Sciatic nerve (tissue), 2 donors: ENCODE measurements at regions not wholly inside any gene's neighbourhood (a gene's known extent, or its start where the extent isn't known, plus 50 kb on each side); places are given as distances from the start of the nearest gene placed in this dataset.
A peak's percentile ranks its signal among the peaks of the same experiment; 100 is the strongest.

Source experiments
- ATAC-seq: fragments of 200-7000 bp; cut with Tn5 transposase; one replicate; pipeline ENCODE4 v1.9.1; 2020; ENCODE audit warnings: mild to moderate bottlenecking, moderate library complexity
- DNase-seq: peaks from one replicate; pipeline ENCODE4 v3.0.0-alpha.2; 2020; ENCODE audit warnings: low spot score
- intact Hi-C: fragments of 100-400 bp; cut with DNase I; formaldehyde crosslinking; loops from one replicate; pipeline ENCODE4 v1.14.2; 2022
- donor health status: DM: no; HTN: no; CAD: no.
- donor health status: DM: no; HTN: no; CAD: no.

DNA sequence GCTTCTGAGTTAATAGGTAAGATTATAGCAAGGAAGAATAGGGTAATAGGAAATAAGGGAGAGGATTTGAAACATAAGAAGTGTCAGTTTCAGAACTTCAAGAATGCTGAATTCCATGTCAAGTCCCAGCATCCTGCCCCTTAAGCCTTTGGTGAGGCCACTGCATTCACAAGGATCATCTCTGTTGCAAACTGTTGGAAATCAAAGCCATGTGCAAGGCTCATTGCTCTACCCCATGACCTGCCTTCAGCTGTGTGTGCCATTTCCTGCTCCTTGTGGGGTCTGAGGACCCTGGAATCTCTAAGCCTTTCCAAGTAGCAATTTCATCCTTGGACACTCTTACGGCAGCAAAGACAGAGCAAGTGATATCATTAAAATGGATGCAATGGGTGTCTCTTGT, 203.0 kb downstream of the CDC5L start:
- intact Hi-C loops, result no loop called here

DNA sequence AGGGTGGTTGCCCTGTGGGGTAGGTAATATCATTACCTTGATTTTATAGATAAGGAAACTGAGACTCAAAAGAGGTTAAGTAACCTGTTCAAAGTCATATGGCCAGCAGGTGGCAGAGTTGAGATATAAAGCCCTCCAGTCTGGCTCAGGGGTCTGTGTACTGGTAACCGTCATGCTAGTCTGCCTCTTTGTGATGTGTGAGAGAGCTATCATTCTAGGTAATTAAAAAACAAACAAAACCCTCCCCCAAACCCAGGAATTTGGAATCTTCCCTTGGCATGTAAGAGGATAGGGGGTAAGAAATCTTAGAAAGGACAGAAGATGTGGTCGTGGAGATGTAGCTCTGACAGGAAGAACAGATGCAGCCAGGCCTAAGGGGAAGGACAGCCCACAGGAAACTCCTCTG, 206.0 kb downstream of the CDC5L start:
- DNase-seq (peak; percentile 68), ATAC-seq (peak; percentile 44)
- intact Hi-C loops, result no loop called here

More for the DNA sequence above, 203.0 kb downstream of the CDC5L start:
- no peak for DNase-seq
- no peak for ATAC-seq

DNA sequence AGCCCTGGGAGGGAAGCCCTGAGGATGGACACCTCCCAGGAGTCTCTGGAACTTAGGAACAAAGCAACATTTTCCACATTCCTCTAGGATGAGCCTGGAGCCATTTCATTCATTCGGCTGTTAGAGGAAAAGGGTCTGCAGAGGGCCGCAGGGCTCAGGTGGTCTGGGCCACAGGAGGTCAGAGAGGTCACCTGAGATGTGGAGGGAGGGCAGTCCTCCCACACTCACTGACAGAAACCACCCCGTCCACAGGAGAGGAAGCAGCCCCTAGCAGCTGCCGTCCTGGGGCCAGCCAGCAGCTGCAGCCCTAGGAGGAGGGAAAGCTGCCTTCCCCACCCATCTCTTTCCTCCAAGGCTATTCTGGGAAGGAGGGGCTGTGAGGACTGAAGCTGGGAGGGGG, 207.0 kb downstream of the CDC5L start:
- intact Hi-C loops, result no loop called here
- no peak for ATAC-seq
- no peak for DNase-seq

DNA sequence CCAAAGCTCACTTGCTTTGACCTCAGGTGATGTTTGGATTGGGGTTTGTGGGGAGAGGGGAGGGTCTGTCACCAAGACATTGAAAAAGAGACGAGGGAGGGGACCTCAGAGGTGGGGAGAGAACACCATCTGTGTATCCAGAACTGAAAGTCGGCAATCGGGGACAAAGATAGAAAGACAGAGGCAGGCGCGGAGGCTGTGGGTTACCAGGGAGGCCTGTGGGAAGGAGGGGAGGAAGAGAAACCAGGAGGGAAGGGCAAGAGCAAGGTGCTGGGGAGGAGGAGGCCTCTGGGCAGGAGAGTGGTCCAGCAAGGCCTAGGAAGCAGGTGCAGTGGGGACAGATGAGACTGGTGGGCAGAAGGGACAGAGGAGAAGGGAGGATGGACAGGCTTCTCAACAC, 211.2 kb downstream of the CDC5L start:
- intact Hi-C loops, result no loop called here
- ATAC-seq (no peak), DNase-seq (no peak)

DNA sequence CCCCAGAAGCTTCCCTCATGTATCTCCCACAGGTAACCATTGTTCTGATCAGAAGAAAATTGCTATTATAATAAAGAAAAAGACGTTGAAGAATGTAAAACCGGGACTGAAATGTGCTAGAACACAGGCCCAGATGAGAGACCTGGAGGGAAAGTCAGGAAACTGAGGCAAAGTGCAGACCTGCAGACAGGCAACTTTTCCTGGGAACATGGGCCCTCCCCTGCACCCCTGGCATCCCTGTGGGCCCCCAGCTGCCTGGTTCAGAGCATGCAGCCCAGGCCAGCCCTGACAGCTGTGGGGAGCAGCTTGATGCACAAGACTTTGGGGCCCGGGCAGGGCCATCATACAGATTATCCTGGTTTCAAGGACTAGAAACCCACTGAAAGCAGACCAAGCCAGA, 212.2 kb downstream of the CDC5L start:
- ATAC-seq, result no peak
- intact Hi-C loops, result no loop called here

DNA sequence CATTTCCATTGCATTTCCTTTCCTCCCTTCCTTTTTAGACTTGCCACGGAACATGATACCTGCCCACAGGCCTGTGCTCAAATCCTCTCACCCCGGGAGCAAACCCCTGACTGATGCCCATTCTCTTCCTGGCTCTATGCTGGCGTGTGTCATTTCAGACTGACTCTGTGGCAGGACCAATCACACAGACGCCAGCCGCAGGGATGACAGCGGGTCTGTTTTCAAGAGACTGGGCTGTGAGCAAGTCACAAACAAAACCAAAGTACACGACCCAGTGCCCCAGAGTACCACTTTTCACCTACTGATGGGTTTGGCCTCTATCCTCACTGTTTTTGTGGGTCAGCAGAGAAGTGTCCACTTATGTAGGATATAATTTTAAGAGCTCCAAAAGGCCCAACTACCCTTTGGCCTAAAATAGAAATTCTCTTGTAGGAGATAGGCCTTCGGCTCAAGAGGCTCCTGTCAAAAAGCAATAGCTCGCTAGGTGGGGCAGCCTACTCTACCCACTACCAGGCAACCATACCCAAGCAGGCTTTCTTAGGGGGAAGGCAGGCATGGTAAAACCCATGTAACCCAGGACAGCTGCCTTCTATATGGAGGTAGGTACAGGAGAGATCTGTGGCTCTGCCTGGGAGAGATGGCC, 215.7 kb downstream of the CDC5L start:
- intact Hi-C loops, result no loop called here
- no peak for ATAC-seq
- no peak for DNase-seq

More for the DNA sequence above, 212.2 kb downstream of the CDC5L start:
- DNase-seq, result no peak

DNA sequence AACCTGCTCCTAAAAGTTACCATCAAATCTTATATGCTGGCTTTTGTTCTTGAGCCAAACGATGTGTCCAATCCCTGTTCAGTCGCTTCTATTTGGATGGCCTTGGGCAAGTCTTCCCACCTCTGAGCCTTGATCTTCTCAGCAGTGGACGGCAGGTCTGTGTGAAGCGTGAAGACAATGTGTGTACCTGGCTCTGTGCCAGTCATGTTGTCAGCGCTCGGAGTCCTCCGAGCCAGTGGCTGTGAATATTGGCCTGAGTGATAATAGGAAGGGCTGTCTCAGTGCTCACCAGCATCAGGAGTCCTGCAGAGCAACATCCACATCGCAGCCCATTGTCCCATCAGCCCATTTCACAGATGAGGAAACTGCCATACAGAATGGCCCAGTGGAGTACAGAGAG, 219.0 kb downstream of the CDC5L start:
- DNase-seq (no peak), ATAC-seq (peak; percentile 51)
- intact Hi-C loops, result no loop called here

DNA sequence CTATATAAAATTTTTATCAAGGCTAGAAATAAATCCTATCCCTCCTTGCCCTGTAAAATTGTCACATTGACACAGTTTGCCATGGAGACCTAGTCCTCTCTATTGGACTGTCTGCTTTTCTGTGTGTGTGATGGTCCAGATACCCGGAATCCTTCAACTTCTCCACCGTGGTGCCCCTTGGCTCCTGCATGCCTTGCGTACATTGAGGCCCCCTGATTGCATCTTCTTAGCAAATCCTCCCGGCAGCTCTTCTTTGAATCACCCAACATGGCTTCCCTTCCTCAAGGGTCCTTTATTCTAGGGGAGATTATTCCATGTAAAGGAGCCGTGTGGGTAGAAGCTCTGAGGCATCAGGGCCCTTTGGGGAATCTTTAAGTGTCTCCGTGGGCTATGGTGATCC, 219.5 kb downstream of the CDC5L start:
- ATAC-seq (no peak), DNase-seq (no peak)
- intact Hi-C loops, result no loop called here

DNA sequence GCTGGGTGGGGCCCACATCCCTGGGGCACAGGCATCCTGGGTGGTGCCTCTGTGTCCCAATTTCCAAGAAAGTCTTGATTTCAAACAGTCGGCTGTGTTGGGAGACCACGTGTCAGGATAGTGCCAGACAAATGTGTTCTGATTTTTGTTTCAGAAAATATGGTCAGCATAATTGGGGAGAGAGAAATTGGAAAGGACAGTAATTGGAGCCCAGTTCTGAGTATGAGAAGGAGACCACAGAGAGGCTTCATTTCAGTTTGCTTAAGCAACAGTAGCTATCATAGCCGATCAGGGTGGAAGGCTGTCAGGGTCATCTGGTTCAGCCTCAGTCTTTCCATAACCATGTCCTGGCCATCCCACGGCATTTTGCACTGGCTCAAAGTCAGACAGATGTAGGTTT, 220.7 kb downstream of the CDC5L start:
- no peak for ATAC-seq
- intact Hi-C loops, result no loop called here
- no peak for DNase-seq

DNA sequence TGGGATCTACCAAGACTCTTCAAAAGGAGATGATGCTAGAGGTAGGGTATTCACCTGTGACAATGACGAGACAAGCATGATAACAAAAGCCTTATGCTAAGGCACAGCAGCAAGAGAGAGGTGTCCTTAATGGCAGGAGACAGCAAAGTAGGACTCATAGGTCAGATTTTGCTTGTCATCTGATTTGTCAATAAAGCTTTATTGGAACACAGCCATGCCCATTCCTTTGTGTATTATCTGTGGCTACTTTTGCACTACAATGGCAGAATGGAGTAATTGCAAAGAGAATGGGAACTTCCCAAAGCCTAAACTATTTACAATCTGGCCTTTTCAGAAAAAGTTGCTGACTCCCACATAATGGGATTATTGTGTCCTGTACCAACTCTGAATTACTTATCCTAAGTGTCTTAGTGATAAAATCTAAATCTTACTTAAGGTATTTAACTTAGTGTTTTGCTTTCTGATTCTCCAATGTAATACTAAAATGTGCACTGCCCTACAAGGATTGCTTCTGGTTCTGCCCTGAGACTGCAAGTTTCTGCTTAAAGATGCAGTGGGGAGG, 221.6 kb downstream of the CDC5L start:
- DNase-seq (no peak), ATAC-seq (no peak)
- intact Hi-C loops, result no loop called here

DNA sequence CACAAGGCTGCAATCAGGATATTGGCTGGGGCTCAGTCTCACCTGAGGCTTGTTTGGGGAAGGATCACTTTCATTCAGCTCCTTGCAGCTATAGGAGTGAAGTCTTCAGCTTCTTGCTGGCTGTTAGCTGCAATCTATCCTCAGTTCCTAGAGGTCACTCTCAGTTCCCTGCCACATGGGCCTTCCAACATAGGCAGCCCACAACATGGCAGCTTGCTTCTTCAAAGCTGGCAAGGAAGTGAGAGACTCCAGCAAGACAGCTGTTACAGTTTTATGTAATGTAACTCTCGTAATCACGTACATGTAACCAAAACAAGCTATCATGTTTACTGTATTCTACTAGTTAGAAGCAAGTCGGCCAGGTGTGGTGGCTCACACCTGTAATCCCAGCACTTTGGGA, 226.9 kb downstream of the CDC5L start:
- no peak for ATAC-seq
- intact Hi-C loops, result no loop called here
- DNase-seq, result no peak

DNA sequence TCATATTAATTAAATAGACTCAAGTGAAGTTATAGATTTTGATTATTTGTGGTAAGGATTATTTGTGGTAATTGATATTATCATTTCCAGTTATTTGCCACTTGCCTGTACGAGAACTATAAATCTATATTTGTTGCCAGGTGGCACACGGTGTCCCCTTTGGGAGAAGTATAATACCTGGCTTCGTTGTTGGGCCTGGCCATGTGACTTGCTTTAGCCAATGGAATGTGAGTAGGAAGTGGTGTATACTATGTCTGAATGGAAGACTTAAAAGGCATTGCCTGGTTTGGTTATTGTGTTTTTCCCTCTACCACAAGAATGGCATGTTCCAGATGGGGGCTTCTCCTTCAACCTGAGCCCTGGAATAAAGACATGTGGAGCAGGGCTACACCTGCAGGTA, 228.1 kb downstream of the CDC5L start:
- ATAC-seq (no peak), DNase-seq (no peak)
- intact Hi-C loops, result no loop called here

DNA sequence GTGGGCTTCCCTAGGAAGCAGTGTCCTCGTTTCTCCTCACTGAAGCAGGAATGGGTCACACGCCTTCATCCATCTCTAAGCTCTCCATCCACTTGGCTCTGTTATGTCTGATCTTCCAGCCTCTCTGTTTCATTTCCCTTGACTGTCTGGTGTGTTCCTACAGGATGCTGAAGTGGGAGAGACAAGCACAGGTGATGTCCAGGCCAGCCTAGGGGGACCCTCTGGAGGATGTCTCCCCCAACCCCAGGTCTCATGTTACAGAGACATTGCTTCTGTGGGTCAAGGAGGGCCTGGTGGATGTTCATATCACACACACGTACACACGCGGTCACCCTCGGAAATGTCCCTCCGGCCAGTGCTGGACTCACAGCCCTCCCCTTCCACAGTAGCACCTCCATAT, 229.9 kb downstream of the CDC5L start:
- no peak for DNase-seq
- ATAC-seq, result no peak
- intact Hi-C loops, result no loop called here

DNA sequence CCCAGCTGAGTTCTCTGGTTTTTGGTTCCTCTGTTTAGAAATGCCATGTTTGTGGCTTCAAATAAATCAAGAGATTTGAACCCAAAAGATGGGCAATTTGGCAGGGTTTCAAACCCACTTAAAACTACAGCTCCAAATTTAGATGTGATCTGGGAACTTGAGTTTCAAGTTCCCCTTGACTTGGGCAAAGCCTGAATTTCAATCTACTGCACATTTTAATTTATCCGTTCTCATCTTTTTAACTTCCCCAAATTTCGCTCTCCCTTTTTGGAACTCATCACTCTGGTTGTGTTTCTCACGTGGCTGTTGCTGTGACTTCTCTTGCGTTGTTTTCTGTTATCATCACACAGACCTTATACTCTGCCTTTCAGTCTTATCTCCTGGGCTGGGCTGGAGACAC, 230.9 kb downstream of the CDC5L start:
- ATAC-seq (peak; percentile 36), DNase-seq (no peak)
- intact Hi-C loops, result no loop called here

DNA sequence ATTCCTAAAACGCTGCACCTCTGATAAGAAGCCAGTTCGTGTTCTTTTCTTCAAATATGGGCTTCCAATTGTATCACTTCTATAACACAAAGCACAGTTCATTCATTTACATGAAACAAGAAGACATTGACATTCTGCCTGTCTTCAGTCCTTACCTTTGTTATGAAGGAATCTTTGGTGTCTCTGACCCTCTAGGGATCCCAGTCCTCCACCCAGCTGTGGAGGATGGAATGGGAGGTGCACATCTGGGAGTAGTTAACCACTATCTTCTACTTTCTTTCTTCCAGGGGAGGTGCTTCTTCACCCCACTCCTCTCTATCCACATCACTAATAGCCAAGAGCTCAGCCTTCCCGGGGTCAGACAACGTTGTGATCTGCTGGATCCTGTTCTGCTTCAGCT, 233.4 kb downstream of the CDC5L start:
- DNase-seq (no peak), ATAC-seq (no peak)
- intact Hi-C loops, result no loop called here

DNA sequence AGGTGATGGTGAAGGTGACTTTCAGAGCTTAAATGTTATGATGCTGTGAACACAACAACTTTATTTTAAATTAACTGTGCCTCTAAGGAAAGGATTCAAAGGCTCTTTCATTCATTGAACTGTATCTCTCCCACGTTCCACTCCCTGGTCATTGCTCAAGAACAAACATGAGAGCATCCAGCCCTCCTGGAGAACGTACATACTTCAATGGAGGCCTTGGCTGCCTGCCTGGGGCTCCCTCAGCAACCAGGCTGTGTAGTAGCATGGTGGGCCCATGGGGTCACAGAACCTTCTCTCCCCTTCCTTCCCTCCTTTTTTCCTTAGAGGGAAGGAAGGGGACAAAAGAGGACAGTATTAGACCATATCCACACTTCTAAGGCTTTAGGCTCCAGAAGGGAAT, 234.3 kb downstream of the CDC5L start:
- DNase-seq (no peak), ATAC-seq (no peak)
- intact Hi-C loops, result no loop called here

DNA sequence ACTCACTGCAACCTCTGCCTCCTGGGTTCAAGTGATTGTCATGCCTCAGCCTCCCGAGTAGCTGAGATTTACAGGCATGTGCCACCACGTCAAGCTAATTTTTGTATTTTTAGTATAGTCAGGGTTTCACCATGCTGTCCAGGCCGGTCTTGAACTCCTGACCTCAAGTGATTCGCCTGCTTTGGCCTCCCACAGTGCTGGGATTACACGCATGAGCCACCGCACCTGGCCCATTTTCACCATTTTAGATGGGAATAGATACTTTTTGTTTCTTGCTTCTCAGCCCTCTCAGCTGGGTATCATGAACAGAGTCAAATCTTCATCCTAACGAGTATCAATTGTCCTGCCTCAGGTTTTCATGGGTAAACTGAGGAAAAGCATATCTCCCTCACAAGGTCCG, 235.0 kb downstream of the CDC5L start:
- DNase-seq (no peak), ATAC-seq (no peak)
- intact Hi-C loops, result no loop called here

DNA sequence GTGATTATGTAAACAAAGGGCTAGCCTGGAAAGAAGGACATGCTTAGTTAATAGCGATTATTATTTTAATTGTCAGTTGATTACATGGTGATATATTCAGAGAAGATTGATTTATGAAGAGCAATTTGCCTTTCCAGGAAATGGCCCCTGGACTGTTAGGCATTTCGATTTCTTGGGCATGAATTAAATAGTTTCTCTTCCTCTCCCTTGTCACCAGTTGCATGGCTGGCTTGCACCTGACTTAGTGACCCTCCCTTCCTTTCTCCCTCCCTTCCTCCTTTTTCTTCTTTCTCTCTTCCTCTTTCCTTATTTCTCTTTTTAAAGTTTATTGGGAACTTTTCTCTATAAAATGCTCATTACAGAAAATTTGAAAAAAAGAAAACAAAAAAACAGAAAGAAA, 235.4 kb downstream of the CDC5L start:
- ATAC-seq, result no peak
- DNase-seq, result no peak
- intact Hi-C loops, result no loop called here

DNA sequence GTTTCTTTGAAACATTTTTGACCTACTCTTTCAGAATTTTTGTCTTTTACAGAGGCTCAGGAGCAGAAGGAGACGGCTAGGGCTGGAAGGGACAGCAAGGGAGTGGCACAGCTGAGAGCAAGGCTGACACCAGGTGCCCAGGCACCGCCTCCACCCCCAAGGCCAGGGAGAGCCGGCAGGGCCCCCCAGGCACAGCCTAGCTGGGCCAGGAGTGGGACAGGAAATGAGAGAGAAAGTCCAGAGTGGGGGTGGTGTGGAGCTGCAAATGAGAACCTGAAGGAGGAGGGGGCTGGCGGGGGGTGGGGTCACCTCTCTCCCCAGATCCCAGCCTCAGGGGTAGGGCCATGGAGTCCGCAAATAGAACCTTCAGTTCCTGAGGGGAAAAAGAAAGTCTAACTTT, 236.7 kb downstream of the CDC5L start:
- ATAC-seq (no peak), DNase-seq (no peak)
- intact Hi-C loops, result no loop called here

DNA sequence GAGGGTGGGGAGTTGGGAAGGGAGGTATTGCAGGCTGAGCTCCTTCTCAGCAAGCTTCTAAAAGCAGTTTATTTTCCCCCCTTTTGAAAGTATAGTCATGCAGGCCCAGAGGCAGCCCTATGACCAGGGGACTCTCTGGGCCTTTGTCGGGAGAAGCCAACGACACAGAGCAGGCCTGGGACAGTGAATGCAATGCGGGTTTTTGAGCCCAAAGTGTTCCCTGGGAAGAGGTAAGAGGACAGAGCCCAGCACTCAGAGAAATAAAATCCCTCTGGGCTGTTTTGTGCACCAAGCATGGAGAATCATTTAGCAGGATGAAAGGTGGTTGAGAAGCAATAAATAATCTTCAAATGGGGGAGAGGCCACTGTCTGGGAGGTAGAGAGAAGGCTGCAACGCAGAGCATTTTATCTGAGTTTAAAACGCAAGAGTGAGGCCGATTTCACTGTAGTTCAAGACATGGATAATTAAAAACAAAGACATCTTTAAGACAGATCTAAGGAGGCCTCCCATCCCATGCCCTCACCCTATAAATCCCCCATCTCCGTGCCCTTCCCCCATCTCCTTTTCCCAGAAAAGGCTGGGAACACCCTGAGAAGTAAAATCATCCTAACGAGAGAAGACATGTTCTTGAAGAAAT, 237.5 kb downstream of the CDC5L start:
- intact Hi-C loops, result no loop called here
- no peak for DNase-seq
- no peak for ATAC-seq

DNA sequence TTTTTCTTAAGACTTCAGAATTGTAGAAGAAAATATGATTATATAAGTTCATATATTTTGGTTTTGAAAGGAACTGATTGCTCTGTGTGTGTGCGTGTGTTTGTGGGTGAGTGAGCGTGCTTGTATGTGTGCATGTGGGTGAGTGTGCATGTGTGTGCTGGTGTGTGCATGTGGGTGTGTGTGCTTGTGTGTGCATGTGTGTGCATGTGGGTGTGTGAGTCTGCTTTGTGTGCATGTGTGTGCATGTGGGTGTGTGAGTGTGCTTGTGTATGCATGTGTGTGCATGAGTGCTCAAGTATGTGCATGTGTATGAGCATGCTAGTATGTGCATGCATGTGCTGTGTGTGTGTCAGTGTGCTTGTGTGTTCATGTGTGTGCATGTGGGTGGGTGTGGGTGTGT, 238.5 kb downstream of the CDC5L start:
- DNase-seq, result no peak
- intact Hi-C loops, result no loop called here
- ATAC-seq, result no peak
